Trophoblast cell (in vitro differentiated cells and primary cell): ENCODE measurements at regions not wholly inside any gene's neighbourhood (a gene's known extent, or its start where the extent isn't known, plus 50 kb on each side); places are given as distances from the start of the nearest gene placed in this dataset.

Experiments
- DNase-seq, 2 donors: peaks; one replicate each; pipeline ENCODE4 v3.0.0-alpha.2; 2016
- H2AFZ ChIP-seq: 2 replicates; pipeline ENCODE4 v1.6.1; 2013; ENCODE audit warnings: low read length, moderate library complexity, mild to moderate bottlenecking; ENCODE audit not compliant: insufficient read depth, poor library complexity
- H2AK5ac ChIP-seq: 2 replicates; pipeline ENCODE4 v1.6.1; 2013; ENCODE audit warnings: mild to moderate bottlenecking, low read length
- H2BK120ac ChIP-seq: 2 replicates; pipeline ENCODE4 v1.6.1; 2013; ENCODE audit warnings: low read length, mild to moderate bottlenecking, moderate library complexity; ENCODE audit not compliant: insufficient read depth, poor library complexity
- H2BK12ac ChIP-seq: 2 replicates; pipeline ENCODE4 v1.6.1; 2013; ENCODE audit warnings: mild to moderate bottlenecking, low read length, moderate library complexity
- H2BK5ac ChIP-seq: 2 replicates; pipeline ENCODE4 v1.6.1; 2013; ENCODE audit warnings: low read length, low read depth, moderate library complexity, mild to moderate bottlenecking; ENCODE audit not compliant: poor library complexity
- H3K14ac ChIP-seq: 2 replicates; pipeline ENCODE4 v1.6.1; 2013; ENCODE audit warnings: mild to moderate bottlenecking, low read length
- H3K18ac ChIP-seq: 2 replicates; pipeline ENCODE4 v1.6.1; 2013; ENCODE audit warnings: mild to moderate bottlenecking, low read length
- H3K23ac ChIP-seq: 2 replicates; pipeline ENCODE4 v1.6.1; 2013; ENCODE audit warnings: low read length
- H3K27ac ChIP-seq: 2 replicates; pipeline ENCODE4 v1.5.1; 2013; ENCODE audit warnings: low read depth, mild to moderate bottlenecking, inconsistent platforms, low read length, moderate library complexity
- H3K27me3 ChIP-seq: 2 replicates; pipeline ENCODE4 v1.6.1; 2013; ENCODE audit warnings: inconsistent platforms, mild to moderate bottlenecking, low read length, moderate library complexity; ENCODE audit not compliant: insufficient read depth
- H3K36me3 ChIP-seq, 2 experiments: 1 replicate in 1 of 2; 2 replicates in 1 of 2; pipeline ENCODE4 v1.6.1; 2013; ENCODE audit warnings: low read length in 2 of 2, mild to moderate bottlenecking in 2 of 2, moderate library complexity in 1 of 2; ENCODE audit not compliant: insufficient read depth in 2 of 2, control insufficient read depth in 1 of 2
- H3K4ac ChIP-seq: 2 replicates; pipeline ENCODE4 v1.6.1; 2013; ENCODE audit warnings: low read depth, mild to moderate bottlenecking, low read length, moderate library complexity
- H3K4me1 ChIP-seq, 2 experiments: 1 replicate in 1 of 2; 2 replicates in 1 of 2; pipeline ENCODE4 v1.6.1; 2013; ENCODE audit warnings: low read length in 2 of 2, mild to moderate bottlenecking in 2 of 2, moderate library complexity in 1 of 2; ENCODE audit not compliant: insufficient read depth in 2 of 2, control insufficient read depth in 1 of 2
- H3K4me2 ChIP-seq: 2 replicates; pipeline ENCODE4 v1.6.1; 2013; ENCODE audit warnings: inconsistent platforms, mild to moderate bottlenecking, low read length, moderate library complexity
- H3K4me3 ChIP-seq: 2 replicates; pipeline ENCODE4 v1.5.1; 2013; ENCODE audit warnings: mild to moderate bottlenecking, low read depth, low read length, inconsistent platforms
- H3K79me1 ChIP-seq: one replicate; pipeline ENCODE4 v1.6.1; 2013; ENCODE audit warnings: low read length
- H3K79me2 ChIP-seq: 2 replicates; pipeline ENCODE4 v1.6.1; 2013; ENCODE audit warnings: low read length, mild to moderate bottlenecking; ENCODE audit not compliant: control insufficient read depth, insufficient read depth, poor library complexity
- H3K9ac ChIP-seq: 2 replicates; pipeline ENCODE4 v1.6.1; 2013; ENCODE audit warnings: mild to moderate bottlenecking, low read length
- H3K9me3 ChIP-seq: 2 replicates; pipeline ENCODE4 v1.6.1; 2013; ENCODE audit warnings: low read depth, mild to moderate bottlenecking, control low read depth, inconsistent platforms, low read length; ENCODE audit not compliant: insufficient read depth
- H4K12ac ChIP-seq: 2 replicates; pipeline ENCODE4 v1.6.1; 2013; ENCODE audit warnings: low read depth, mild to moderate bottlenecking, low read length, moderate library complexity
- H4K8ac ChIP-seq: 2 replicates; pipeline ENCODE4 v1.6.1; 2013; ENCODE audit warnings: low read depth, mild to moderate bottlenecking, low read length, moderate library complexity
- H4K91ac ChIP-seq: one replicate; pipeline ENCODE4 v1.6.1; 2013; ENCODE audit warnings: low read depth, mild to moderate bottlenecking, low read length, moderate library complexity
- WGBS: extraction: QIAGEN DNeasy Blood & Tissue Kit; methylation state at CpG from one replicate; pipeline ENCODE4 v1.1.7; 2013; ENCODE audit warnings: missing lambda C conversion rate; ENCODE audit not compliant: insufficient read length, insufficient coverage; ENCODE audit errors: extremely low coverage; 5-methylcytosine and 5-hydroxymethylcytosine counted together

GRCh38 chr21:32216293-32216692, 62.6 kb downstream of the MIS18A start:
- H3K9me3 ChIP-seq, result no peaks in the 10 kb centered on the region
- no peak overlapping the region for H3K18ac ChIP-seq
- H3K79me1 ChIP-seq, result no peaks in the 10 kb centered on the region

GRCh38 chr21:32215306-32215685, 63.6 kb downstream of the MIS18A start:
- no peak overlapping the region for H3K4me3 ChIP-seq
- no peaks in the 10 kb centered on the region for H3K27me3 ChIP-seq
- no CpG with 5 or more reads among the region's 5 CpGs for WGBS
- no peak overlapping the region for H4K12ac ChIP-seq
- no peak for DNase-seq
- no peak overlapping the region for H3K9ac ChIP-seq
- no peaks in the 10 kb centered on the region for H3K79me1 ChIP-seq
- H3K23ac ChIP-seq, result no peak overlapping the region
- H2AFZ ChIP-seq, result no peak overlapping the region
- H3K9me3 ChIP-seq, result no peaks in the 10 kb centered on the region
- H3K79me2 ChIP-seq, result no peaks in the 10 kb centered on the region
- H3K18ac ChIP-seq, result no peak overlapping the region
- H2AK5ac ChIP-seq, result no peak overlapping the region
- H2BK12ac ChIP-seq, result no peak overlapping the region
- H4K8ac ChIP-seq, result no peak overlapping the region
- H3K4me2 ChIP-seq, result no peak overlapping the region
- no peak overlapping the region for H4K91ac ChIP-seq
- no peak overlapping the region for H3K4ac ChIP-seq
- H2BK5ac ChIP-seq, result no peak overlapping the region
- H3K4me1 ChIP-seq, result no peaks in the 10 kb centered on the region
- no peaks in the 10 kb centered on the region for H3K36me3 ChIP-seq
- no peak overlapping the region for H3K14ac ChIP-seq
- H2BK120ac ChIP-seq, result no peak overlapping the region
- H3K27ac ChIP-seq, result no peak overlapping the region

More at GRCh38 chr21:32216293-32216692, 62.6 kb downstream of the MIS18A start:
- Histone ChIP-seq H2AFZ (no peak overlapping the region), H2AK5ac (no peak overlapping the region), H3K4me2 (no peak overlapping the region), H3K36me3 (no peaks in the 10 kb centered on the region), H3K4me1 (no peaks in the 10 kb centered on the region), H3K4me3 (no peak overlapping the region), H2BK12ac (no peak overlapping the region), H3K27me3 (no peaks in the 10 kb centered on the region), H3K4ac (no peak overlapping the region), H3K9ac (no peak overlapping the region), H2BK120ac (no peak overlapping the region), H3K14ac (no peak overlapping the region), H3K79me2 (no peaks in the 10 kb centered on the region), H2BK5ac (no peak overlapping the region), H3K27ac (no peak overlapping the region), H4K91ac (no peak overlapping the region), H4K12ac (no peak overlapping the region), H3K23ac (no peak overlapping the region), H4K8ac (no peak overlapping the region)
- no peak for DNase-seq

GRCh38 chr21:32214654-32215305, 64.1 kb downstream of the MIS18A start:
- Histone ChIP-seq H3K4ac (no peak overlapping the region), H4K91ac (no peak overlapping the region), H3K18ac (no peak overlapping the region), H2BK5ac (no peak overlapping the region), H2BK120ac (no peak overlapping the region), H2AFZ (no peak overlapping the region), H3K4me2 (no peak overlapping the region), H3K36me3 (no peaks in the 10 kb centered on the region), H3K79me1 (no peaks in the 10 kb centered on the region), H3K27me3 (no peaks in the 10 kb centered on the region), H3K14ac (no peak overlapping the region), H3K9me3 (no peaks in the 10 kb centered on the region), H3K23ac (no peak overlapping the region), H3K27ac (no peak overlapping the region), H4K8ac (no peak overlapping the region), H3K4me3 (no peak overlapping the region), H2BK12ac (no peak overlapping the region), H3K79me2 (no peaks in the 10 kb centered on the region), H2AK5ac (no peak overlapping the region), H4K12ac (no peak overlapping the region), H3K4me1 (no peaks in the 10 kb centered on the region), H3K9ac (no peak overlapping the region)
- no CpG with 5 or more reads among the region's 5 CpGs for WGBS
- DNase-seq, result no peak

GRCh38 chr21:32212116-32212515, 66.7 kb downstream of the MIS18A start:
- H2AK5ac ChIP-seq, result no peak overlapping the region
- no peak overlapping the region for H3K23ac ChIP-seq
- H2BK12ac ChIP-seq, result no peak overlapping the region
- no peak overlapping the region for H3K9ac ChIP-seq
- H4K12ac ChIP-seq, result no peak overlapping the region
- H3K9me3 ChIP-seq, result no peaks in the 10 kb centered on the region
- no peak overlapping the region for H3K4me2 ChIP-seq
- no peaks in the 10 kb centered on the region for H3K27me3 ChIP-seq
- H4K8ac ChIP-seq, result no peak overlapping the region
- no peak overlapping the region for H4K91ac ChIP-seq
- H3K14ac ChIP-seq, result no peak overlapping the region
- no peak overlapping the region for H2AFZ ChIP-seq
- DNase-seq, result no peak
- no peaks in the 10 kb centered on the region for H3K36me3 ChIP-seq
- no peaks in the 10 kb centered on the region for H3K79me2 ChIP-seq
- H3K79me1 ChIP-seq, result no peaks in the 10 kb centered on the region
- H2BK5ac ChIP-seq, result no peak overlapping the region
- H3K4ac ChIP-seq, result no peak overlapping the region
- no peak overlapping the region for H2BK120ac ChIP-seq
- no peaks in the 10 kb centered on the region for H3K4me1 ChIP-seq
- no peak overlapping the region for H3K18ac ChIP-seq
- no peak overlapping the region for H3K27ac ChIP-seq
- whole genome bisulfite sequencing, result no CpG with 5 or more reads among the region's 4 CpGs
- H3K4me3 ChIP-seq, result no peak overlapping the region
